ENCODE measurements at regions not wholly inside any gene's neighbourhood (a gene's known extent, or its start where the extent isn't known, plus 50 kb on each side); places are given as distances from the start of the nearest gene placed in this dataset.

GRCh38 chr7:106717955-106718871, 57.3 kb upstream of the CCDC71L start:
- Histone ChIP-seq H3K18ac (ENCODE audit: low read length) (no peak overlapping the region), H2BK5ac (ENCODE audit: low read length) (no peak overlapping the region), H3K9ac (ENCODE audit: low read depth, low read length, poor library complexity) (no peak overlapping the region), H3K14ac (ENCODE audit: low read length) (no peak overlapping the region), H3K36me3 (replicated peaks in 1 of 2; ENCODE audit: control insufficient read depth in 2 of 2, insufficient read depth in 2 of 2, low read length in 2 of 2) (no peaks in the 10 kb centered on the region), H3K27ac (replicated peaks; ENCODE audit: low read length) (no peak overlapping the region), H3K27me3 (ENCODE audit: control insufficient read depth in 3 of 3, insufficient read depth in 3 of 3, low read depth in 1 of 3, low read length in 3 of 3) (no peaks in the 10 kb centered on the region), H3K4me1 (ENCODE audit: control insufficient read depth in 2 of 2, insufficient read depth in 1 of 2, low read depth in 1 of 2, low read length in 2 of 2) (peaks cover 1 to 9% of the 10 kb centered on the region in 2 donors), H2AK5ac (ENCODE audit: low read depth, low read length) (no peak overlapping the region), H2BK15ac (ENCODE audit: low read length) (no peak overlapping the region), H2BK120ac (ENCODE audit: low read depth, low read length) (no peak overlapping the region), H3K23ac (ENCODE audit: low read depth, low read length, poor library complexity) (no peak overlapping the region), H4K8ac (ENCODE audit: low read depth, low read length) (no peak overlapping the region), H3K9me3 (replicated peaks in 1 of 2; ENCODE audit: control insufficient read depth in 2 of 2, insufficient read depth in 1 of 2, low read depth in 1 of 2, low read length in 2 of 2) (no peaks in the 10 kb centered on the region), H3K4ac (ENCODE audit: low read length) (no peak overlapping the region), H2AFZ (ENCODE audit: low read length) (peak overlapping the region; percentile 44), H3K4me2 (ENCODE audit: insufficient read depth, low read length, poor library complexity, severe bottlenecking) (no peak overlapping the region), H3K79me1 (ENCODE audit: low read depth, low read length) (no peaks in the 10 kb centered on the region), H4K91ac (ENCODE audit: low read depth, low read length, poor library complexity) (no peak overlapping the region), H3K4me3 (ENCODE audit: low read length in 2 of 2) (no peak overlapping the region), H2BK12ac (ENCODE audit: low read length) (no peak overlapping the region)
- no peak for DNase-seq (ENCODE audit: low spot score)
- WGBS, 2 donors (ENCODE audit: extremely low coverage in 2 of 2, insufficient read length in 2 of 2, insufficient replicate concordance in 1 of 2), result no CpG with 5 or more reads among the region's 3 CpGs

GRCh38 chr7:106720641-106721040, 59.7 kb upstream of the CCDC71L start:
- no peaks in the 10 kb centered on the region for H3K79me1 ChIP-seq (ENCODE audit: low read depth, low read length)
- no peak overlapping the region for H3K4me2 ChIP-seq (ENCODE audit: insufficient read depth, low read length, poor library complexity, severe bottlenecking)
- no peak overlapping the region for H2BK120ac ChIP-seq (ENCODE audit: low read depth, low read length)
- DNase-seq (ENCODE audit: low spot score), result no peak
- H4K8ac ChIP-seq (ENCODE audit: low read depth, low read length), result no peak overlapping the region
- peak overlapping the region; percentile 49 for H2AFZ ChIP-seq (ENCODE audit: low read length)
- H3K14ac ChIP-seq (ENCODE audit: low read length), result no peak overlapping the region
- H3K27me3 ChIP-seq (ENCODE audit: control insufficient read depth in 3 of 3, insufficient read depth in 3 of 3, low read depth in 1 of 3, low read length in 3 of 3), result no peaks in the 10 kb centered on the region
- H3K4ac ChIP-seq (ENCODE audit: low read length), result no peak overlapping the region
- H4K91ac ChIP-seq (ENCODE audit: low read depth, low read length, poor library complexity), result no peak overlapping the region
- H3K9me3 ChIP-seq (replicated peaks in 1 of 2; ENCODE audit: control insufficient read depth in 2 of 2, insufficient read depth in 1 of 2, low read depth in 1 of 2, low read length in 2 of 2), result no peaks in the 10 kb centered on the region
- H2BK5ac ChIP-seq (ENCODE audit: low read length), result no peak overlapping the region
- no peak overlapping the region for H3K4me3 ChIP-seq (ENCODE audit: low read length in 2 of 2)
- H2AK5ac ChIP-seq (ENCODE audit: low read depth, low read length), result no peak overlapping the region
- no peak overlapping the region for H2BK12ac ChIP-seq (ENCODE audit: low read length)
- no peak overlapping the region for H3K23ac ChIP-seq (ENCODE audit: low read depth, low read length, poor library complexity)
- no peak overlapping the region for H3K9ac ChIP-seq (ENCODE audit: low read depth, low read length, poor library complexity)
- WGBS, 2 donors (ENCODE audit: extremely low coverage in 2 of 2, insufficient read length in 2 of 2, insufficient replicate concordance in 1 of 2), result no CpG with 5 or more reads among the region's 2 CpGs
- H3K18ac ChIP-seq (ENCODE audit: low read length), result no peak overlapping the region
- H2BK15ac ChIP-seq (ENCODE audit: low read length), result no peak overlapping the region
- H3K4me1 ChIP-seq (ENCODE audit: control insufficient read depth in 2 of 2, insufficient read depth in 1 of 2, low read depth in 1 of 2, low read length in 2 of 2), result peaks cover 4 to 9% of the 10 kb centered on the region in 2 donors
- H3K36me3 ChIP-seq (replicated peaks in 1 of 2; ENCODE audit: control insufficient read depth in 2 of 2, insufficient read depth in 2 of 2, low read length in 2 of 2), result no peaks in the 10 kb centered on the region
- H3K27ac ChIP-seq (replicated peaks; ENCODE audit: low read length), result no peak overlapping the region

GRCh38 chr7:106721816-106722785, 61.1 kb upstream of the CCDC71L start:
- Histone ChIP-seq H3K14ac (ENCODE audit: low read length) (no peak overlapping the region), H3K27me3 (ENCODE audit: control insufficient read depth in 3 of 3, insufficient read depth in 3 of 3, low read depth in 1 of 3, low read length in 3 of 3) (no peaks in the 10 kb centered on the region), H2BK12ac (ENCODE audit: low read length) (no peak overlapping the region), H3K4me2 (ENCODE audit: insufficient read depth, low read length, poor library complexity, severe bottlenecking) (no peak overlapping the region), H3K27ac (replicated peaks; ENCODE audit: low read length) (no peak overlapping the region), H3K9ac (ENCODE audit: low read depth, low read length, poor library complexity) (no peak overlapping the region), H2AFZ (ENCODE audit: low read length) (no peak overlapping the region), H3K23ac (ENCODE audit: low read depth, low read length, poor library complexity) (no peak overlapping the region), H3K9me3 (replicated peaks in 1 of 2; ENCODE audit: control insufficient read depth in 2 of 2, insufficient read depth in 1 of 2, low read depth in 1 of 2, low read length in 2 of 2) (no peaks in the 10 kb centered on the region), H3K4me3 (ENCODE audit: low read length in 2 of 2) (no peak overlapping the region), H2BK5ac (ENCODE audit: low read length) (no peak overlapping the region), H2AK5ac (ENCODE audit: low read depth, low read length) (no peak overlapping the region), H2BK15ac (ENCODE audit: low read length) (no peak overlapping the region), H2BK120ac (ENCODE audit: low read depth, low read length) (no peak overlapping the region), H4K8ac (ENCODE audit: low read depth, low read length) (no peak overlapping the region), H3K79me1 (ENCODE audit: low read depth, low read length) (no peaks in the 10 kb centered on the region), H4K91ac (ENCODE audit: low read depth, low read length, poor library complexity) (no peak overlapping the region), H3K36me3 (replicated peaks in 1 of 2; ENCODE audit: control insufficient read depth in 2 of 2, insufficient read depth in 2 of 2, low read length in 2 of 2) (no peaks in the 10 kb centered on the region), H3K4ac (ENCODE audit: low read length) (no peak overlapping the region), H3K4me1 (ENCODE audit: control insufficient read depth in 2 of 2, insufficient read depth in 1 of 2, low read depth in 1 of 2, low read length in 2 of 2) (peaks cover 4 to 9% of the 10 kb centered on the region in 2 donors), H3K18ac (ENCODE audit: low read length) (no peak overlapping the region)
- no CpG with 5 or more reads among the region's 5 CpGs for WGBS, 2 donors (ENCODE audit: extremely low coverage in 2 of 2, insufficient read length in 2 of 2, insufficient replicate concordance in 1 of 2)
- DNase-seq (ENCODE audit: low spot score), result no peak

- no peak overlapping the region for H2AFZ ChIP-seq (ENCODE audit: low read length)
- H3K27ac ChIP-seq (replicated peaks; ENCODE audit: low read length), result no peak overlapping the region
- no peak overlapping the region for H2BK5ac ChIP-seq (ENCODE audit: low read length)
- no peaks in the 10 kb centered on the region for H3K9me3 ChIP-seq (replicated peaks in 1 of 2; ENCODE audit: control insufficient read depth in 2 of 2, insufficient read depth in 1 of 2, low read depth in 1 of 2, low read length in 2 of 2)
- peaks cover 2 to 4% of the 10 kb centered on the region in 2 donors for H3K4me1 ChIP-seq (ENCODE audit: control insufficient read depth in 2 of 2, insufficient read depth in 1 of 2, low read depth in 1 of 2, low read length in 2 of 2)
- H3K4ac ChIP-seq (ENCODE audit: low read length), result no peak overlapping the region
- H3K23ac ChIP-seq (ENCODE audit: low read depth, low read length, poor library complexity), result no peak overlapping the region
- H3K27me3 ChIP-seq (ENCODE audit: control insufficient read depth in 3 of 3, insufficient read depth in 3 of 3, low read depth in 1 of 3, low read length in 3 of 3), result no peaks in the 10 kb centered on the region
- WGBS, 2 donors (ENCODE audit: extremely low coverage in 2 of 2, insufficient read length in 2 of 2, insufficient replicate concordance in 1 of 2), result no CpG with 5 or more reads among the region's 1 CpG
- no peak overlapping the region for H2BK12ac ChIP-seq (ENCODE audit: low read length)
- H2AK5ac ChIP-seq (ENCODE audit: low read depth, low read length), result no peak overlapping the region
- no peak overlapping the region for H4K8ac ChIP-seq (ENCODE audit: low read depth, low read length)
- no peak overlapping the region for H3K4me3 ChIP-seq (ENCODE audit: low read length in 2 of 2)
- H3K79me1 ChIP-seq (ENCODE audit: low read depth, low read length), result no peaks in the 10 kb centered on the region
- no peak overlapping the region for H3K9ac ChIP-seq (ENCODE audit: low read depth, low read length, poor library complexity)
- H3K18ac ChIP-seq (ENCODE audit: low read length), result no peak overlapping the region
- H3K4me2 ChIP-seq (ENCODE audit: insufficient read depth, low read length, poor library complexity, severe bottlenecking), result no peak overlapping the region
- no peaks in the 10 kb centered on the region for H3K36me3 ChIP-seq (replicated peaks in 1 of 2; ENCODE audit: control insufficient read depth in 2 of 2, insufficient read depth in 2 of 2, low read length in 2 of 2)
- H2BK120ac ChIP-seq (ENCODE audit: low read depth, low read length), result no peak overlapping the region
- no peak overlapping the region for H2BK15ac ChIP-seq (ENCODE audit: low read length)
- no peak overlapping the region for H3K14ac ChIP-seq (ENCODE audit: low read length)
- no peak for DNase-seq (ENCODE audit: low spot score)
- H4K91ac ChIP-seq (ENCODE audit: low read depth, low read length, poor library complexity), result no peak overlapping the region
Observed at GRCh38 chr7:106723398-106723797, 62.4 kb upstream of the CCDC71L start.

Data from neuronal stem cell (in vitro differentiated cells).